GM23338 (cell line): ENCODE measurements at regions not wholly inside any gene's neighbourhood (a gene's known extent, or its start where the extent isn't known, plus 50 kb on each side); places are given as distances from the start of the nearest gene placed in this dataset. TPM values are rescaled to one million over a fixed set of nuclear protein-coding genes. Genes with fewer than 3 reads are reported as not detected.
"Not testable (repeated sequence)": the region's sequence is repeated elsewhere in the genome, so short reads cannot be mapped to it uniquely, and the experiment has no call there.

ENCODE experiments used
- ATAC-seq: fragments of 200-7000 bp; cut with Tn5 transposase; 3 replicates; pipeline ENCODE4 v1.9.1; 2020
- DNase-seq: peaks from one replicate; pipeline ENCODE4 v3.0.0-alpha.2; 2015; ENCODE audit warnings: low spot score
- H2AFZ ChIP-seq: fragments of 200-600 bp; sonication (generic); 2 replicates; pipeline ENCODE4 v1.8.0; 2016; ENCODE audit warnings: antibody characterized with exemption, mild to moderate bottlenecking, moderate library complexity
- H3F3A ChIP-seq: fragments of 200-600 bp; sonication (generic); replicated peaks from 2 replicates; pipeline ENCODE4 v1.8.0; 2017; ENCODE audit warnings: antibody characterized with exemption, mixed run types, low read depth
- H3K27ac ChIP-seq: fragments of 200-600 bp; sonication (generic); 2 replicates; pipeline ENCODE4 v1.6.1; 2016; ENCODE audit warnings: low read depth
- H3K27me3 ChIP-seq: fragments of 200-600 bp; sonication (generic); 2 replicates; pipeline ENCODE4 v1.8.0; 2016; ENCODE audit warnings: mild to moderate bottlenecking, mixed run types, moderate library complexity; ENCODE audit not compliant: insufficient read depth
- H3K36me3 ChIP-seq: fragments of 200-600 bp; sonication (generic); 2 replicates; pipeline ENCODE4 v1.8.0; 2016; ENCODE audit warnings: mild to moderate bottlenecking; ENCODE audit not compliant: insufficient read depth
- H3K4me1 ChIP-seq: fragments of 200-600 bp; sonication (generic); 2 replicates; pipeline ENCODE4 v1.8.0; 2016; ENCODE audit warnings: mild to moderate bottlenecking, moderate library complexity; ENCODE audit not compliant: insufficient read depth
- H3K4me2 ChIP-seq: fragments of 200-600 bp; sonication (generic); 2 replicates; pipeline ENCODE4 v1.7.1; 2017; ENCODE audit warnings: mixed run types
- H3K4me3 ChIP-seq: fragments of 200-600 bp; sonication (generic); 2 replicates; pipeline ENCODE4 v1.6.1; 2016; ENCODE audit warnings: mixed run types
- H3K79me2 ChIP-seq: fragments of 200-600 bp; sonication (generic); replicated peaks from 2 replicates; pipeline ENCODE4 v1.8.0; 2017; ENCODE audit warnings: mild to moderate bottlenecking; ENCODE audit not compliant: insufficient read depth
- H3K9me2 ChIP-seq: fragments of 200-600 bp; sonication (generic); 2 replicates; pipeline ENCODE4 v1.8.0; 2017; ENCODE audit not compliant: insufficient read depth
- H4K20me1 ChIP-seq: fragments of 200-600 bp; sonication (generic); replicated peaks from 2 replicates; pipeline ENCODE4 v1.8.0; 2017; ENCODE audit warnings: mild to moderate bottlenecking; ENCODE audit not compliant: insufficient read depth
- H3K27ac Mint-ChIP-seq: 2 replicates; pipeline ENCODE4 v1.8.0; 2020; ENCODE audit warnings: inconsistent platforms, mild to moderate bottlenecking, moderate library complexity, mixed read lengths
- H3K27me3 Mint-ChIP-seq: 3 replicates; pipeline ENCODE4 v1.8.0; 2022; ENCODE audit warnings: low read depth, mild to moderate bottlenecking, moderate library complexity, mixed read lengths, inconsistent platforms; ENCODE audit not compliant: insufficient read depth, poor library complexity
- H3K36me3 Mint-ChIP-seq: 3 replicates; pipeline ENCODE4 v1.8.0; 2021; ENCODE audit warnings: low read depth, mild to moderate bottlenecking, inconsistent platforms, moderate library complexity, mixed read lengths
- H3K4me1 Mint-ChIP-seq: 3 replicates; pipeline ENCODE4 v1.8.0; 2020; ENCODE audit warnings: mild to moderate bottlenecking, inconsistent platforms, mixed read lengths
- H3K4me3 Mint-ChIP-seq: 3 replicates; pipeline ENCODE4 v1.8.0; 2021; ENCODE audit warnings: moderate library complexity, mild to moderate bottlenecking, inconsistent platforms, mixed read lengths
- H3K9me3 Mint-ChIP-seq: 3 replicates; pipeline ENCODE4 v1.8.0; 2020; ENCODE audit warnings: moderate library complexity, mild to moderate bottlenecking, inconsistent platforms, mixed read lengths
- small RNA-seq: library from RNA; depleted of rRNA; stranded (forward); fragments of <200 nt; gene quantifications from one replicate; pipeline ENCODE3, GENCODE V24; 2014; ENCODE audit warnings: low replicate concordance

GRCh38 chr3:102382201-102382600 is 52.6 kb upstream of the ZPLD1 start:
- not testable (repeated sequence) for H3K79me2 ChIP-seq, ATAC-seq, H3K4me3 Mint-ChIP-seq, H3K4me2 ChIP-seq, H3K27me3 Mint-ChIP-seq, H3K36me3 Mint-ChIP-seq, H3K36me3 ChIP-seq, H3K27me3 ChIP-seq, H3K4me1 Mint-ChIP-seq, H3K4me1 ChIP-seq, H3K4me3 ChIP-seq, H4K20me1 ChIP-seq, H3K9me2 ChIP-seq, H3K9me3 Mint-ChIP-seq, H3K27ac ChIP-seq, H3F3A ChIP-seq, H2AFZ ChIP-seq, H3K27ac Mint-ChIP-seq, DNase-seq

Small RNA genes in the stretch of these regions (small RNA-seq; reads per million reads assigned to genes)
- not detected for gene AC106712.1
- gene RF00019, result not detected
